ENCODE measurements at regions not wholly inside any gene's neighbourhood (a gene's known extent, or its start where the extent isn't known, plus 50 kb on each side); places are given as distances from the start of the nearest gene placed in this dataset.

DNA sequence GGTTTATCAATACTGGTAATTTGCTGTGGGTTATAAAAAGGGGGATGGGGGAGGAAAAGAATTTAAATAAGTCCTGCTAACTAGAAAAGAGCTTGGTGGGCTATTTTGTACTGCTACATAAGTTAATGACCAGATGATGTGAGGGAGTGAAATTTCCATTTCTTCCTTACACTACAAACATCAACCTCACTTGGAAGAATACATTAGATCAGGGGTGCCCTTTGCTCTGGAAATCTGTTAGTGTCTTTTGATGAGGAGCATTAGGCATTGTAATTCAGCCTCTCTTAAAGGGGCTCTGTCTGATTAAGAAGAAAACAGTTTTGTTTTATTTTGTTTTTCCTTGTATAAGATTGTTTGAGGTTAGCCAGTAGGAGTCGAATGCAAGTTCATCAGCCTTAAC is 576.4 kb upstream of the TBL1XR1 start:
- TF ChIP-seq, protein P1, sequence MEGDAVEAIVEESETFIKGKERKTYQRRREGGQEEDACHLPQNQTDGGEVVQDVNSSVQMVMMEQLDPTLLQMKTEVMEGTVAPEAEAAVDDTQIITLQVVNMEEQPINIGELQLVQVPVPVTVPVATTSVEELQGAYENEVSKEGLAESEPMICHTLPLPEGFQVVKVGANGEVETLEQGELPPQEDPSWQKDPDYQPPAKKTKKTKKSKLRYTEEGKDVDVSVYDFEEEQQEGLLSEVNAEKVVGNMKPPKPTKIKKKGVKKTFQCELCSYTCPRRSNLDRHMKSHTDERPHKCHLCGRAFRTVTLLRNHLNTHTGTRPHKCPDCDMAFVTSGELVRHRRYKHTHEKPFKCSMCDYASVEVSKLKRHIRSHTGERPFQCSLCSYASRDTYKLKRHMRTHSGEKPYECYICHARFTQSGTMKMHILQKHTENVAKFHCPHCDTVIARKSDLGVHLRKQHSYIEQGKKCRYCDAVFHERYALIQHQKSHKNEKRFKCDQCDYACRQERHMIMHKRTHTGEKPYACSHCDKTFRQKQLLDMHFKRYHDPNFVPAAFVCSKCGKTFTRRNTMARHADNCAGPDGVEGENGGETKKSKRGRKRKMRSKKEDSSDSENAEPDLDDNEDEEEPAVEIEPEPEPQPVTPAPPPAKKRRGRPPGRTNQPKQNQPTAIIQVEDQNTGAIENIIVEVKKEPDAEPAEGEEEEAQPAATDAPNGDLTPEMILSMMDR (IDR thresholded peaks at IDR 0.05; ENCODE audit: low read depth, low read length, missing input control): no peak
- TF ChIP-seq, protein P2, sequence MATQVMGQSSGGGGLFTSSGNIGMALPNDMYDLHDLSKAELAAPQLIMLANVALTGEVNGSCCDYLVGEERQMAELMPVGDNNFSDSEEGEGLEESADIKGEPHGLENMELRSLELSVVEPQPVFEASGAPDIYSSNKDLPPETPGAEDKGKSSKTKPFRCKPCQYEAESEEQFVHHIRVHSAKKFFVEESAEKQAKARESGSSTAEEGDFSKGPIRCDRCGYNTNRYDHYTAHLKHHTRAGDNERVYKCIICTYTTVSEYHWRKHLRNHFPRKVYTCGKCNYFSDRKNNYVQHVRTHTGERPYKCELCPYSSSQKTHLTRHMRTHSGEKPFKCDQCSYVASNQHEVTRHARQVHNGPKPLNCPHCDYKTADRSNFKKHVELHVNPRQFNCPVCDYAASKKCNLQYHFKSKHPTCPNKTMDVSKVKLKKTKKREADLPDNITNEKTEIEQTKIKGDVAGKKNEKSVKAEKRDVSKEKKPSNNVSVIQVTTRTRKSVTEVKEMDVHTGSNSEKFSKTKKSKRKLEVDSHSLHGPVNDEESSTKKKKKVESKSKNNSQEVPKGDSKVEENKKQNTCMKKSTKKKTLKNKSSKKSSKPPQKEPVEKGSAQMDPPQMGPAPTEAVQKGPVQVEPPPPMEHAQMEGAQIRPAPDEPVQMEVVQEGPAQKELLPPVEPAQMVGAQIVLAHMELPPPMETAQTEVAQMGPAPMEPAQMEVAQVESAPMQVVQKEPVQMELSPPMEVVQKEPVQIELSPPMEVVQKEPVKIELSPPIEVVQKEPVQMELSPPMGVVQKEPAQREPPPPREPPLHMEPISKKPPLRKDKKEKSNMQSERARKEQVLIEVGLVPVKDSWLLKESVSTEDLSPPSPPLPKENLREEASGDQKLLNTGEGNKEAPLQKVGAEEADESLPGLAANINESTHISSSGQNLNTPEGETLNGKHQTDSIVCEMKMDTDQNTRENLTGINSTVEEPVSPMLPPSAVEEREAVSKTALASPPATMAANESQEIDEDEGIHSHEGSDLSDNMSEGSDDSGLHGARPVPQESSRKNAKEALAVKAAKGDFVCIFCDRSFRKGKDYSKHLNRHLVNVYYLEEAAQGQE (IDR thresholded peaks at IDR 0.05): no peak
- TF ChIP-seq YY1 (IDR thresholded peaks at IDR 0.05): no peak
- TF ChIP-seq RAD21 (IDR thresholded peaks at IDR 0.05): no peak
- TF ChIP-seq, protein P3, sequence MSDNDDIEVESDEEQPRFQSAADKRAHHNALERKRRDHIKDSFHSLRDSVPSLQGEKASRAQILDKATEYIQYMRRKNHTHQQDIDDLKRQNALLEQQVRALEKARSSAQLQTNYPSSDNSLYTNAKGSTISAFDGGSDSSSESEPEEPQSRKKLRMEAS (IDR thresholded peaks at IDR 0.05): no peak
